K562 (cell line): ENCODE measurements at regions not wholly inside any gene's neighbourhood (a gene's known extent, or its start where the extent isn't known, plus 50 kb on each side); places are given as distances from the start of the nearest gene placed in this dataset.

Experiments used
- ADNP ChIP-seq: fragments of 200-800 bp; sonication (Bioruptor generic); IDR thresholded peaks from 2 replicates; pipeline ENCODE4 v1.6.1; 2016; ENCODE audit warnings: missing genetic modification characterization, missing compliant biosample characterization
- BRCA1 ChIP-seq, 2 experiments: fragments of 450-650 bp in 1 of 2; sonication (generic) in 1 of 2; formaldehyde crosslinking in 1 of 2; IDR thresholded peaks; 2 replicates each; pipeline versions ENCODE4 v1.5.0 to v1.6.1; 2017 to 2020; ENCODE audit warnings: mild to moderate bottlenecking in 1 of 2, missing genetic modification reagents in 1 of 2
- C11orf30 ChIP-seq: fragments of 450-650 bp; IDR thresholded peaks from 2 replicates; pipeline ENCODE4 v1.6.1; 2016; ENCODE audit warnings: low read depth, mild to moderate bottlenecking
- CBX5 ChIP-seq: IDR thresholded peaks from 2 replicates; pipeline ENCODE4 v1.6.1; 2014; ENCODE audit warnings: low read depth, borderline replicate concordance
- HDAC2 ChIP-seq: fragments of 450-650 bp; IDR thresholded peaks from 2 replicates; pipeline ENCODE4 v1.6.1; 2016; ENCODE audit warnings: mild to moderate bottlenecking
- KLF10 ChIP-seq: fragments of 250-450 bp; sonication (Bioruptor Pico); IDR thresholded peaks from 2 replicates; pipeline ENCODE4 v1.6.1; 2021; ENCODE audit warnings: matching md5 sums
- NCOR1 ChIP-seq: fragments of 450-650 bp; IDR thresholded peaks from 2 replicates; pipeline ENCODE4 v1.6.1; 2016; ENCODE audit warnings: mild to moderate bottlenecking, moderate library complexity
- PHF21A ChIP-seq: fragments of 450-650 bp; IDR thresholded peaks from 2 replicates; pipeline ENCODE4 v1.6.1; 2017; ENCODE audit warnings: low read depth, borderline replicate concordance
- RFX5 ChIP-seq: IDR thresholded peaks from 2 replicates; pipeline ENCODE4 v1.6.1; 2011; ENCODE audit warnings: low read depth, mild to moderate bottlenecking, improper control_type of control experiment, low read length
- RUNX1 ChIP-seq: sonication (generic); IDR thresholded peaks from 2 replicates; pipeline ENCODE4 v1.6.1; 2016; ENCODE audit warnings: antibody characterized with exemption, low read depth
- SAFB2 ChIP-seq: fragments of 200-400 bp; formaldehyde crosslinking; IDR thresholded peaks from 2 replicates; pipeline ENCODE4 v1.6.1; 2018; ENCODE audit warnings: borderline replicate concordance, low read length, low read depth, moderate library complexity; ENCODE audit not compliant: severe bottlenecking
- SRSF9 ChIP-seq: fragments of 200-400 bp; formaldehyde crosslinking; IDR thresholded peaks from 2 replicates; pipeline ENCODE4 v1.6.1; 2017; ENCODE audit warnings: low read depth, low read length, borderline replicate concordance
- TEAD1 ChIP-seq, 2 experiments: fragments of 450-650 bp in 1 of 2; sonication (generic) in 1 of 2; formaldehyde crosslinking; IDR thresholded peaks; 2 replicates each; pipeline versions ENCODE4 v1.4.0 to v1.8.0; 2020 to 2022; ENCODE audit warnings: mild to moderate bottlenecking in 2 of 2, missing genetic modification reagents in 1 of 2
- ZBTB11 ChIP-seq, 3 experiments: fragments of 200-800 bp in 1 of 3; fragments of 250-450 bp in 1 of 3; fragments of 450-650 bp in 1 of 3; sonication (Bioruptor Pico) in 1 of 3; sonication (Bioruptor generic) in 1 of 3; formaldehyde crosslinking in 1 of 3; IDR thresholded peaks; 2 replicates each; pipeline versions ENCODE4 v1.6.1 to v1.8.0; 2016 to 2022; ENCODE audit warnings: mild to moderate bottlenecking in 2 of 3, missing genetic modification characterization in 2 of 3, missing compliant biosample characterization in 1 of 3, moderate library complexity in 1 of 3
- ZBTB5 ChIP-seq: fragments of 450-650 bp; IDR thresholded peaks from 2 replicates; pipeline ENCODE4 v1.6.1; 2017; ENCODE audit warnings: antibody characterized with exemption
- ZNF282 ChIP-seq: sonication (generic); formaldehyde crosslinking; IDR thresholded peaks from 2 replicates; pipeline ENCODE4 v1.8.1; 2023; ENCODE audit warnings: missing genetic modification reagents
- TF ChIP-seq, protein P1 (sequence below): IDR thresholded peaks from 3 replicates; pipeline ENCODE4 v1.6.1; 2011; ENCODE audit warnings: borderline replicate concordance, mild to moderate bottlenecking, moderate library complexity; ENCODE audit not compliant: insufficient read length; ENCODE audit errors: extremely low read depth
- TF ChIP-seq, protein P2 (sequence below): sonication (generic); formaldehyde crosslinking; IDR thresholded peaks from 2 replicates; pipeline ENCODE4 v1.8.0; 2022; ENCODE audit warnings: missing genetic modification reagents, mild to moderate bottlenecking, borderline replicate concordance

- TF ChIP-seq, protein P1, sequence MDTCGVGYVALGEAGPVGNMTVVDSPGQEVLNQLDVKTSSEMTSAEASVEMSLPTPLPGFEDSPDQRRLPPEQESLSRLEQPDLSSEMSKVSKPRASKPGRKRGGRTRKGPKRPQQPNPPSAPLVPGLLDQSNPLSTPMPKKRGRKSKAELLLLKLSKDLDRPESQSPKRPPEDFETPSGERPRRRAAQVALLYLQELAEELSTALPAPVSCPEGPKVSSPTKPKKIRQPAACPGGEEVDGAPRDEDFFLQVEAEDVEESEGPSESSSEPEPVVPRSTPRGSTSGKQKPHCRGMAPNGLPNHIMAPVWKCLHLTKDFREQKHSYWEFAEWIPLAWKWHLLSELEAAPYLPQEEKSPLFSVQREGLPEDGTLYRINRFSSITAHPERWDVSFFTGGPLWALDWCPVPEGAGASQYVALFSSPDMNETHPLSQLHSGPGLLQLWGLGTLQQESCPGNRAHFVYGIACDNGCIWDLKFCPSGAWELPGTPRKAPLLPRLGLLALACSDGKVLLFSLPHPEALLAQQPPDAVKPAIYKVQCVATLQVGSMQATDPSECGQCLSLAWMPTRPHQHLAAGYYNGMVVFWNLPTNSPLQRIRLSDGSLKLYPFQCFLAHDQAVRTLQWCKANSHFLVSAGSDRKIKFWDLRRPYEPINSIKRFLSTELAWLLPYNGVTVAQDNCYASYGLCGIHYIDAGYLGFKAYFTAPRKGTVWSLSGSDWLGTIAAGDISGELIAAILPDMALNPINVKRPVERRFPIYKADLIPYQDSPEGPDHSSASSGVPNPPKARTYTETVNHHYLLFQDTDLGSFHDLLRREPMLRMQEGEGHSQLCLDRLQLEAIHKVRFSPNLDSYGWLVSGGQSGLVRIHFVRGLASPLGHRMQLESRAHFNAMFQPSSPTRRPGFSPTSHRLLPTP = no peak
- TF ChIP-seq RFX5 (no peak), ZBTB11 (CRISPR knock-in tag; IDR thresholded peaks at IDR 0.05) (no peak), C11orf30 (peak; percentile 23; the same call in 1 of the 2 replicates), PHF21A (no peak; the same call in 1 of the 2 replicates), SAFB2 (no peak), ZBTB5 (no peak), ZNF282 (no peak), TEAD1 (CRISPR knock-in tag; IDR thresholded peaks at IDR 0.05) (peak; percentile 97 to 99), CBX5 (peak; percentile 48; the same call in 1 of the 2 replicates), SRSF9 (no peak), BRCA1 (IDR thresholded peaks at IDR 0.05) (no peak), BRCA1 (CRISPR knock-in tag; IDR thresholded peaks at IDR 0.05) (no peak), RUNX1 (no peak), HDAC2 (0 out of 2 replicates have a peak, but pooled peaks have one; percentile 47), NCOR1 (peak; percentile 55), ADNP (tag) (no peak), KLF10 (CRISPR knock-in tag) (no peak)
- TF ChIP-seq, protein P2, sequence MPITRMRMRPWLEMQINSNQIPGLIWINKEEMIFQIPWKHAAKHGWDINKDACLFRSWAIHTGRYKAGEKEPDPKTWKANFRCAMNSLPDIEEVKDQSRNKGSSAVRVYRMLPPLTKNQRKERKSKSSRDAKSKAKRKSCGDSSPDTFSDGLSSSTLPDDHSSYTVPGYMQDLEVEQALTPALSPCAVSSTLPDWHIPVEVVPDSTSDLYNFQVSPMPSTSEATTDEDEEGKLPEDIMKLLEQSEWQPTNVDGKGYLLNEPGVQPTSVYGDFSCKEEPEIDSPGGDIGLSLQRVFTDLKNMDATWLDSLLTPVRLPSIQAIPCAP (CRISPR knock-in tag) = no peak
Observed at GRCh38 chr7:106542550-106543220, 118.3 kb downstream of the CCDC71L start (continued).
